HEK293T (cell line): ENCODE measurements at regions not wholly inside any gene's neighbourhood (a gene's known extent, or its start where the extent isn't known, plus 50 kb on each side); places are given as distances from the start of the nearest gene placed in this dataset.

Experiments used
- CTCF ChIA-PET: fragments of 350-600 bp; formaldehyde crosslinking; extraction: SDS; loops from one replicate; lab custom pipeline; 2021; ENCODE audit warnings: antibody characterized with exemption, inconsistent platforms; lab: Yijun Ruan, JAX
- POLR2A ChIA-PET: fragments of 350-600 bp; formaldehyde crosslinking; extraction: SDS; loops from one replicate; lab custom pipeline; 2020; ENCODE audit warnings: antibody characterized with exemption, inconsistent platforms; lab: Yijun Ruan, JAX
- DNase-seq: peaks from one replicate; pipeline ENCODE4 v3.0.0; 2012; ENCODE audit warnings: mixed read lengths; ENCODE audit errors: extremely low spot score
- ARNT ChIP-seq: fragments of 450-650 bp; IDR thresholded peaks from 2 replicates; pipeline ENCODE4 v1.6.1; 2017; ENCODE audit warnings: mild to moderate bottlenecking
- BHLHE40 ChIP-seq: fragments of 450-650 bp; IDR thresholded peaks from 2 replicates; pipeline ENCODE4 v1.6.1; 2016; ENCODE audit warnings: mild to moderate bottlenecking, moderate library complexity, borderline replicate concordance
- CTBP1 ChIP-seq: fragments of 450-650 bp; IDR thresholded peaks from 2 replicates; pipeline ENCODE4 v1.6.1; 2016; ENCODE audit warnings: borderline replicate concordance
- ELF4 ChIP-seq: fragments of 450-650 bp; IDR thresholded peaks from 2 replicates; pipeline ENCODE4 v1.6.1; 2017; ENCODE audit warnings: antibody characterized with exemption
- FOXA1 ChIP-seq: fragments of 450-650 bp; IDR thresholded peaks from 2 replicates; pipeline ENCODE4 v1.6.1; 2016; ENCODE audit warnings: mild to moderate bottlenecking
- FOXK2 ChIP-seq: fragments of 450-650 bp; IDR thresholded peaks from 2 replicates; pipeline ENCODE4 v1.6.1; 2016; ENCODE audit warnings: mild to moderate bottlenecking
- FOXM1 ChIP-seq: fragments of 450-650 bp; IDR thresholded peaks from 2 replicates; pipeline ENCODE4 v1.6.1; 2017; ENCODE audit warnings: mild to moderate bottlenecking, borderline replicate concordance
- HDGF ChIP-seq: fragments of 450-650 bp; IDR thresholded peaks from 2 replicates; pipeline ENCODE4 v1.6.1; 2017; ENCODE audit warnings: antibody characterized with exemption, borderline replicate concordance
- L3MBTL2 ChIP-seq: fragments of 450-650 bp; conservative IDR thresholded peaks from 2 replicates; pipeline ENCODE4 v1.6.1; 2016; ENCODE audit warnings: mild to moderate bottlenecking
- LEF1 ChIP-seq: fragments of 450-650 bp; IDR thresholded peaks from 2 replicates; pipeline ENCODE4 v1.6.1; 2017; ENCODE audit warnings: mild to moderate bottlenecking, borderline replicate concordance
- NFRKB ChIP-seq: fragments of 450-650 bp; IDR thresholded peaks from 2 replicates; pipeline ENCODE4 v1.6.1; 2016; ENCODE audit warnings: mild to moderate bottlenecking, moderate library complexity
- SP1 ChIP-seq: fragments of 450-650 bp; IDR thresholded peaks from 2 replicates; pipeline ENCODE4 v1.6.1; 2017
- SUZ12 ChIP-seq: fragments of 450-650 bp; IDR thresholded peaks from 2 replicates; pipeline ENCODE4 v1.6.1; 2016; ENCODE audit warnings: mild to moderate bottlenecking
- TARDBP ChIP-seq: fragments of 450-650 bp; IDR thresholded peaks from 2 replicates; pipeline ENCODE4 v1.6.1; 2016
- ZNF384 ChIP-seq: fragments of 450-650 bp; IDR thresholded peaks from 2 replicates; pipeline ENCODE4 v1.6.1; 2016
- TF ChIP-seq, protein P1 (sequence below): fragments of 450-650 bp; IDR thresholded peaks from 2 replicates; pipeline ENCODE4 v1.6.1; 2016

DNA sequence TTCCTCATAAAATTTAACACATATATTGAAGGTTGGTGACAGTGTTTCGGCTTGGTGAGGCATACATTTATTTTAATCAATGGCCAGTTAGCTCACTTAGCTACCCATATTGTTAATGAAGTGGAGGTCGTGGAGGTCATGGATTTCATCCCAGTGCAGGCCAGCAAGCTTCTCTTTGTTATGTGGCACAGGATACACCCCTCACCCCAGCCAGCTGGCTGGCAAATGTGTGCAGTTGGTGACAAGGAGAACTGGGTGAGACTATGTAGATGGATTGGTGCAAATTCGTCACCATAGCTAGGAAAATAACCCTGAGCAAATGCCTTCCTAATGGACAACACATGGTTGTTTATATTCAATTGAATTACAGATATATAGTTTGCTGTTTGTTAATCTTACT, 50.5 kb upstream of the FOXP2 start:
- ChIA-PET POLR2A (no interaction called here), CTCF (no interaction called here)
- TF ChIP-seq HDGF (no peak), CTBP1 (no peak), FOXA1 (no peak), BHLHE40 (no peak), ZNF384 (no peak), ARNT (no peak), SP1 (no peak)
- DNase-seq = no peak

DNA sequence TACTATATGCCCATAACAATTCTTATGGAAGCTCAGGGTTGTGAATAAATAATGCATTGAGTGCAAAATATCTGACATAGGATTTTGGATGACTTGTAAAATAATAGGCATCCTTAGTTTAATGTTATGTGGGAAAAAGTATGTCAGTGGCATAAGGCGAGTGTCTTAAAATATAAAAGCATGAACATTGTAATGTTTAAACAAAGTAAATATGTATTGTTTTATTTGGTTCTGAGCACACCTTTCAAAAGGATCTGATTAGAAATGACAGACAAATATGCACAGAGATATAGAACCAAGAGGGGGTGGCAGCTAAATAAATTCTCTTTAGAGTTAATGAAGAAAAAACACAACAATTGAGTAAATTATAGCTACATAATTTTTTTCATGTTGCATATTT, 51.3 kb upstream of the FOXP2 start:
- TF ChIP-seq LEF1 (no peak), FOXA1 (no peak), ELF4 (no peak), HDGF (no peak), L3MBTL2 (no peak), ARNT (no peak)
- POLR2A ChIA-PET = no interaction called here

DNA sequence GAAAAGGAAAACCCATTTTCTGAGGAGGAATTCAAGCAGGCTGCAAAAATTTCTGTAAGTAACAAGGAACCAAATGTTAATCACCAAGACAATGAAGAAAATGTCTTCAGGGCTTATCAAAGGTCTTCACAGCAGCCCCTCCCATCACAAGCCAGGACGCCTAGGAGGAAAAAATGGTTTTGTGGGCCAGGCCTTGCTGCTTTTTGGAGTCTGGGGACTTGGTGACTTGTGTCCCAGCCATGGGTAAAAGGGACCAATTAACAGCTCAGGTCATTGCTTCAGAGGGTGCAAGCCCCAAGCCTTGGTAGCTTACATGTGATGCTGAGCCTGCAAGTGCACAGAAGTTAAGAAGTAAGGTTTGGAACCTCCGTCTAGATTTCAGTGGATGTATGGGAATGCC, 55.7 kb upstream of the FOXP2 start:
- no peak for DNase-seq
- ChIA-PET POLR2A (no interaction called here), CTCF (no interaction called here)
- no peak for TF ChIP-seq ARNT
- no peak for TF ChIP-seq FOXM1
- no peak for TF ChIP-seq HDGF
- TF ChIP-seq BHLHE40 = no peak
- no peak for TF ChIP-seq SP1
- TF ChIP-seq LEF1 = no peak
- TF ChIP-seq, protein P1, sequence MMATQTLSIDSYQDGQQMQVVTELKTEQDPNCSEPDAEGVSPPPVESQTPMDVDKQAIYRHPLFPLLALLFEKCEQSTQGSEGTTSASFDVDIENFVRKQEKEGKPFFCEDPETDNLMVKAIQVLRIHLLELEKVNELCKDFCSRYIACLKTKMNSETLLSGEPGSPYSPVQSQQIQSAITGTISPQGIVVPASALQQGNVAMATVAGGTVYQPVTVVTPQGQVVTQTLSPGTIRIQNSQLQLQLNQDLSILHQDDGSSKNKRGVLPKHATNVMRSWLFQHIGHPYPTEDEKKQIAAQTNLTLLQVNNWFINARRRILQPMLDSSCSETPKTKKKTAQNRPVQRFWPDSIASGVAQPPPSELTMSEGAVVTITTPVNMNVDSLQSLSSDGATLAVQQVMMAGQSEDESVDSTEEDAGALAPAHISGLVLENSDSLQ = no peak

More for the DNA sequence above, 51.3 kb upstream of the FOXP2 start:
- DNase-seq = no peak
- CTCF ChIA-PET = no interaction called here

DNA sequence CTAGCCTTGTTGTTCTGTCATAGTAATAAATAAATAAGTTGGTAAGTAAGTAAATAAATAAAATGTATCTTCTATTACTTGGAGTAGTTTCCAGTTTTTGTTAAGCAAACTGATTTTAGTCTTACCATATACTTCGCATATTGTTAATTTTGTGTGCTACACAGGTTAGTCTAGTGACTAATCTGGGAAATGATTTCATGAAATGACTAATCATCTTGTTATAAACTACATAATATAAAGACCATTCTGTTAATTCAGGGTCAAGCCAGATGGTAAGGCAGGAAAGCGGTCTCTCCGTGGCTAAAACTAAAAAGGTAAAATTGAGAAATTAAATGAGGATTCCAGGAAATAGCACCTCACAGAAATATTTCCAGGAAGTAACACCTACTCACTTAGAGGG, 58.5 kb upstream of the FOXP2 start:
- DNase-seq = no peak
- CTCF ChIA-PET = no interaction called here
- POLR2A ChIA-PET = no interaction called here
- no peak for TF ChIP-seq FOXK2
- TF ChIP-seq FOXA1 = no peak
- TF ChIP-seq CTBP1 = no peak
- TF ChIP-seq SP1 = no peak
- no peak for TF ChIP-seq ZNF384
- TF ChIP-seq SUZ12 = no peak
- TF ChIP-seq FOXM1 = no peak
- no peak for TF ChIP-seq TARDBP
- no peak for TF ChIP-seq ELF4
- TF ChIP-seq NFRKB = no peak
- no peak for TF ChIP-seq HDGF
- TF ChIP-seq L3MBTL2 = no peak
- no peak for TF ChIP-seq ARNT
- no peak for TF ChIP-seq LEF1
- TF ChIP-seq, protein P1 = no peak
- TF ChIP-seq BHLHE40 = no peak

DNA sequence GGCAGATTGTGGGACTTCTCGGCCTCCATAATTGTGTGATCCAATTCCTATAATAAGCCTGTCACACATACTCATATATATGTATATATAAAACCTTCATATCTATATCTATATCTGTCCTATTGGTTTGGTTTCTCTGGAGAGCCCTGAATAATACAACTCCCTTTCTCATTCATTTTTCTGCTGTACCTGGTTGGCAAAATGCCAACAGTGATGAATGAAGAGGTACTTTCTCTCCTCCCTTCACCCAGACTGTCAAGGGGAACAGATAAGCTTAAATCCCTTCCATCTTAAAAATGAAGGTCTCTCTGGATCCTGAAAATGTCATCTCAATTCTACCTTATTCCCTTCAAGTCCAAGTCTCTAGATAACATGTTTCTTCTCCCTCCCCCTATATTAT, 60.3 kb upstream of the FOXP2 start:
- ChIA-PET CTCF (no interaction called here), POLR2A (no interaction called here)
- no peak for DNase-seq
- TF ChIP-seq CTBP1 (no peak), L3MBTL2 (no peak), ARNT (no peak), TARDBP (no peak), ZNF384 (no peak), LEF1 (no peak), BHLHE40 (no peak), FOXM1 (no peak)
- TF ChIP-seq, protein P1 = no peak

DNA sequence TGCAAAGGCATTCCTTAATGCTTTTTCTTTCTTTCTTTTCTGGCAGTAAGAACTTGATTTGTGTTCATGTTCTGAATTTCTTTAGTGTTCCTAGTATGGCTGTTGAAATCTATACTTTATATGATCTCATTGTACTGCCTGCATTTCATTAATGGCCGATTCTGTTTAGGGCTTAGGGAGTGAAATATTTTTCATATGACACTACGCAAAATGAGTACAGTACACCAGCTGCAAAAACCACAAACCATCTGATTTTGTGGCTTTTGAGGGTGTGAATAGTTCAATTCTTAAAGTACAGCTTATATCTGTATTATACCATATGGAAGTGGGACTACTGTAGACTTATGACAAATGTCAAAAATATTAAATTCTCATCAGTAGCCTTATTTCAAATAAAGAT, 69.1 kb upstream of the FOXP2 start:
- ChIA-PET POLR2A (no interaction called here), CTCF (no interaction called here)
- no peak for TF ChIP-seq HDGF
- no peak for DNase-seq

DNA sequence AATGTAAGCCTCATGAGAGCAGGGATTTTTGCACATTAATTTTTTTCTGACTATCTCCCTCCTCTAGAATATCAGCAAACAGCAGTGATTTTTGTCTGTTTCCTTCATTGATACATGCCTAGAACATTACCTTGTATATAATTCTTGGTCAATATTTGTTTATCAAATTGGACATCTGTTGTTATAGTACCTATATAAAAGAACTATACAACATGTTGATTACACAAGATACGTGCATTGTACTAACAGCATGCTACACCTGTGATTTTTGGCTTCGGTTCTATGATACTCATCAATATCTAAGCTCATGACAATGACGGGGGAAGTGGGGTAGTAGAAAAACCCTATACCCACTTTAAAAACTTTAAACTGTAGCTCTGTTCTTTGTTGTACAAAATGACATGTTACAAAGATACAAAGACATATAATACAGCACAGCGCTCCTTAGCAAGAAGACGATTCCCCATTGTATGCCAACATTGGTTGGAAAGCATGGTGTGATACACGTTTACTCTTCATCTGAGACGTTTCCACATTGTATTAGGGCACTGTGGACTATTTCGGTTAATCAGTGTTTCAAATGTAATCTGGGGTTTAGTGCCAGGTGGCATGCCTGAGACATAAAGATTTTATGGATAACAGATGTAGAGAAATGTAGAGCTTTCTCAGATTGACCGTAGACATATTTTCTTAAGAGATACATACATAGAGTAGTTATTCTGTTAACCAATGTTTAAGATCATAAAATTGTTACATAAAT, 70.5 kb upstream of the FOXP2 start:
- TF ChIP-seq FOXK2 (no peak), HDGF (no peak), CTBP1 (no peak), SP1 (no peak), BHLHE40 (no peak), ZNF384 (no peak), ARNT (no peak), L3MBTL2 (no peak), TARDBP (no peak), LEF1 (no peak), FOXA1 (no peak), ELF4 (no peak), NFRKB (no peak), FOXM1 (no peak), SUZ12 (no peak)
- TF ChIP-seq, protein P1 = no peak
- POLR2A ChIA-PET = no interaction called here
- DNase-seq = no peak
- CTCF ChIA-PET = no interaction called here
